ENCODE measurements at regions not wholly inside any gene's neighbourhood (a gene's known extent, or its start where the extent isn't known, plus 50 kb on each side); places are given as distances from the start of the nearest gene placed in this dataset.

DNA sequence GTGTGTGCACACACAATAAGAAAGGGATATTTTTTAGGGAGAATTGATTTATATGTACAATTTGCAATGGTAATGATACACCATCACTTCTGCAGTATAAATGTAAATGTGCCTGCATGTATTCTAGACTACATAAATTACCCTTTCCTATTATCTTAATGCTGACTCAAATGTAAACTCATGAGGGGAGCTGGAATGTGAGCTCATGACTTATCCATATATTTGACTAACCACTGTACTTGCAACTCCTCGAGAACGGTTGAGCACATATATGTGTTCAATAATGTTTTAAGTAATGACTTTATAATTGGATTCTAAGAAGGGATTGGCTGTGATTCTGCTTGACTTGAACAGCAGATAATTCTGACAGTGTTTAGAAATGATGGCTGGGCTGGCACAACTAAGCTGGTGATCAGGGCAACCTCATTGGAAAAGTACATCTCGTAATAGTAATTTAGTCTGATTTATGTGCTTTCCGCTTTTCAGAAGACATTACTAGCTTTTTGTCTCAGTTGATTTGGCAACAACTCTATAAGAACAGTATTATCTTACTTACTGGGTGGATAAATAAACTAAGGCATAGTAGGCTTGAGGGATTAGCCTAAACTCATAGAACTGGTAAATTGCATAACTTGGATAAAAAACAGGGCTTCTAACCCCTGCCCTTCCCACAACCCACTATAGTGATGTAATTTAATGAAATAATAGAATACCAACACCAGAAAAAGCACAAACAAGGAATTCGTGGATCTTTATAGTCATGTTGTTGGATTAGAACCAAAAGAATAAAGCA is 130.2 kb upstream of the SPEF2 start:
- Histone ChIP-seq H3K9me3 (no peaks in the 10 kb centered on the region), H3K4me1 (peaks cover 0 to 23% (median 7%) of the 10 kb centered on the region in 4 donors), H3K4me3 (no peak overlapping the region), H3K36me3 (no peaks in the 10 kb centered on the region), H3K27me3 (no peaks in the 10 kb centered on the region), H3K27ac (no peak overlapping the region)
- TF ChIP-seq CTCF (IDR thresholded peaks at IDR 0.05) (no peak), EP300 (IDR thresholded peaks at IDR 0.05) (no peak), POLR2A (IDR thresholded peaks at IDR 0.05) (no peak)
- no peak for DNase-seq (ENCODE audit: low spot score in 2 of 2)
- 57 to 65% methylated on average over 5 of the region's 5 CpGs for WGBS, 2 donors

- H3K36me3 ChIP-seq: no peaks in the 10 kb centered on the region
- DNase-seq (ENCODE audit: low spot score in 2 of 2): no peak
- H3K4me1 ChIP-seq: peaks cover 0 to 26% (median 7%) of the 10 kb centered on the region in 4 donors
- no peak overlapping the region for H3K27ac ChIP-seq
- no peaks in the 10 kb centered on the region for H3K27me3 ChIP-seq
- TF ChIP-seq EP300 (IDR thresholded peaks at IDR 0.05): no peak
- TF ChIP-seq POLR2A (IDR thresholded peaks at IDR 0.05): no peak
- no peak for TF ChIP-seq CTCF (IDR thresholded peaks at IDR 0.05)
- no peak overlapping the region for H3K4me3 ChIP-seq
- H3K9me3 ChIP-seq: no peaks in the 10 kb centered on the region
These were observed 132.2 kb upstream of the SPEF2 start for GRCh38 chr5:35485487-35485886.

DNA sequence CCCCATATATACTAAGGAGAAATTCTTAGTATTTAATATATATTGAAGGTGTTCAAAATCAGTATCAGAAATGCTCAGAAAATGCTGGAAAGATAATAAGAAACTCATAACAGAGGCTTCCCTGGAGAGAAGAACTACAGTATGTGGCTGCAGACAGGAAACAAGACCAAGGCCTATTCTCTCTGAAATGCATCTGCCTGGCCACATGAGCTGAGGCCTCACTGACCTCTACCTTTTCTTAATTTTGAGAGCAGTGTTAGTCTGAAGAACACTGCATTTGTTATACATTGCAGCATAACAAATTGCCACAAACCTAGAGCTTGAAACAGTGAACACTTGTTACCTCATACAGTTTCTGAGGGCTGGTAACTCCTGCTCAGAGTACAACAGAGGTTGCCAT is 133.4 kb upstream of the SPEF2 start:
- H3K27ac ChIP-seq: peak overlapping the region in 2 of 4 donors; percentile 49 to 53
- H3K4me3 ChIP-seq: no peak overlapping the region
- H3K27me3 ChIP-seq: no peaks in the 10 kb centered on the region
- H3K4me1 ChIP-seq: peaks cover 0 to 26% (median 7%) of the 10 kb centered on the region in 4 donors
- H3K9me3 ChIP-seq: no peaks in the 10 kb centered on the region
- TF ChIP-seq CTCF (IDR thresholded peaks at IDR 0.05) (no peak), POLR2A (IDR thresholded peaks at IDR 0.05) (no peak), EP300 (IDR thresholded peaks at IDR 0.05) (no peak)
- DNase-seq (ENCODE audit: low spot score in 2 of 2): no peak
- no peaks in the 10 kb centered on the region for H3K36me3 ChIP-seq

GRCh38 chr5:35483780-35484179 is 133.9 kb upstream of the SPEF2 start:
- DNase-seq (ENCODE audit: low spot score in 2 of 2): no peak
- H3K36me3 ChIP-seq: no peaks in the 10 kb centered on the region
- H3K27me3 ChIP-seq: no peaks in the 10 kb centered on the region
- no peak for TF ChIP-seq EP300 (IDR thresholded peaks at IDR 0.05)
- no peak for TF ChIP-seq POLR2A (IDR thresholded peaks at IDR 0.05)
- TF ChIP-seq CTCF (IDR thresholded peaks at IDR 0.05): no peak
- 20 to 28% methylated on average over 2 of the region's 2 CpGs for WGBS, 2 donors
- H3K27ac ChIP-seq: peak overlapping the region in 2 of 4 donors; percentile 49 to 53
- H3K4me3 ChIP-seq: no peak overlapping the region
- peaks cover 0 to 26% (median 7%) of the 10 kb centered on the region in 4 donors for H3K4me1 ChIP-seq
- H3K9me3 ChIP-seq: no peaks in the 10 kb centered on the region

DNA sequence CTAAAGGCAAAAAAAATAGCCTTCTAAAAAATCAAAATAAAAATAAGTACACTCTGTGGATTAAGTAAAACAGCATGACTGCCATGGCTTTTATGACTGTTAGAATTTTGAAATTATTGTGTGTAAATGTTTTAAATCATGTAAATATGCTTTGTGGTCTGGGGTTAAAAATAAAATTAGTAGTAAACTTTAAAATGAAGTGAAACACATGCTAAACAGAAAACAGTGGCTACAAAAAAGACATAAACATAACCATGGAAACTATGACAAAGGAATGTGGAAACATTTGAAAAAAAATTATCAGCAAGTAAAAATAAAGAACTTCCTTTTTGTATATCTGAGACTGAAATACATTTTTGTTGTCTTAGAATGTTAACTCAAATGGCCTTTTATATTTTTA is 134.5 kb upstream of the SPEF2 start:
- no peak overlapping the region for H3K4me3 ChIP-seq
- no peaks in the 10 kb centered on the region for H3K36me3 ChIP-seq
- no peaks in the 10 kb centered on the region for H3K27me3 ChIP-seq
- peaks cover 0 to 28% (median 7%) of the 10 kb centered on the region in 4 donors for H3K4me1 ChIP-seq
- TF ChIP-seq POLR2A (IDR thresholded peaks at IDR 0.05) (no peak), CTCF (IDR thresholded peaks at IDR 0.05) (no peak), EP300 (IDR thresholded peaks at IDR 0.05) (no peak)
- no peaks in the 10 kb centered on the region for H3K9me3 ChIP-seq
- no peak for DNase-seq (ENCODE audit: low spot score in 2 of 2)
- peak overlapping the region in 2 of 4 donors; percentile 49 to 53 for H3K27ac ChIP-seq

All from tibial nerve (tissue), 4 donors.